ENCODE measurements at regions not wholly inside any gene's neighbourhood (a gene's known extent, or its start where the extent isn't known, plus 50 kb on each side); places are given as distances from the start of the nearest gene placed in this dataset.
"Not testable (repeated sequence)": the region's sequence is repeated elsewhere in the genome, so short reads cannot be mapped to it uniquely, and the experiment has no call there.

DNA sequence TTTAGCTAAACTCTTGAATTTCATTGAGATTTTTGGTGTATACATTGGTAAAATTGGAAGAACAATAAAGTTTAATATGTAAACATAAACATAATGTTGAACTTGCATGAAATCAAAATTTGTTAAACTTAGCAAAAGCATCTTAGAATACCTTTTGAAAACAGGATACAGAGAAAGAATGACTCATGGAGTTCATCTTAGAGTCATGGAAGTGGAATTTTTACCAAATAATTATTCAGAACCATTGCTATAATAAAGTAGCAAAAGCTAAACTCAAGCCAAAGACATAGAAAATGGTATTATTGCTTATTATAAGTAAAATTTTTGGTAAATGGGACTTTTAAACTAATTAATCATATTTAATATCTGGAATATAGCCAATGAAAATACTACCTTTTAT lies 841.6 kb upstream of the SLC39A10 start:
- H3K4me1 Mint-ChIP-seq (ENCODE audit: unreplicated experiment): no peaks in the 10 kb centered on the region
- no peaks in the 10 kb centered on the region for H3K9me3 Mint-ChIP-seq (ENCODE audit: unreplicated experiment)
- peaks cover 2% of the 10 kb centered on the region for H3K27me3 Mint-ChIP-seq (ENCODE audit: unreplicated experiment)
- H3K27ac Mint-ChIP-seq (ENCODE audit: unreplicated experiment): no peak overlapping the region
- TF ChIP-seq, protein P1, sequence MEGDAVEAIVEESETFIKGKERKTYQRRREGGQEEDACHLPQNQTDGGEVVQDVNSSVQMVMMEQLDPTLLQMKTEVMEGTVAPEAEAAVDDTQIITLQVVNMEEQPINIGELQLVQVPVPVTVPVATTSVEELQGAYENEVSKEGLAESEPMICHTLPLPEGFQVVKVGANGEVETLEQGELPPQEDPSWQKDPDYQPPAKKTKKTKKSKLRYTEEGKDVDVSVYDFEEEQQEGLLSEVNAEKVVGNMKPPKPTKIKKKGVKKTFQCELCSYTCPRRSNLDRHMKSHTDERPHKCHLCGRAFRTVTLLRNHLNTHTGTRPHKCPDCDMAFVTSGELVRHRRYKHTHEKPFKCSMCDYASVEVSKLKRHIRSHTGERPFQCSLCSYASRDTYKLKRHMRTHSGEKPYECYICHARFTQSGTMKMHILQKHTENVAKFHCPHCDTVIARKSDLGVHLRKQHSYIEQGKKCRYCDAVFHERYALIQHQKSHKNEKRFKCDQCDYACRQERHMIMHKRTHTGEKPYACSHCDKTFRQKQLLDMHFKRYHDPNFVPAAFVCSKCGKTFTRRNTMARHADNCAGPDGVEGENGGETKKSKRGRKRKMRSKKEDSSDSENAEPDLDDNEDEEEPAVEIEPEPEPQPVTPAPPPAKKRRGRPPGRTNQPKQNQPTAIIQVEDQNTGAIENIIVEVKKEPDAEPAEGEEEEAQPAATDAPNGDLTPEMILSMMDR (IDR thresholded peaks at IDR 0.05): no peak
- DNase-seq (ENCODE audit: extremely low spot score, unreplicated experiment): no peak
- no peaks in the 10 kb centered on the region for H3K36me3 Mint-ChIP-seq (ENCODE audit: unreplicated experiment)
- H3K4me3 Mint-ChIP-seq (ENCODE audit: unreplicated experiment): no peak overlapping the region

DNA sequence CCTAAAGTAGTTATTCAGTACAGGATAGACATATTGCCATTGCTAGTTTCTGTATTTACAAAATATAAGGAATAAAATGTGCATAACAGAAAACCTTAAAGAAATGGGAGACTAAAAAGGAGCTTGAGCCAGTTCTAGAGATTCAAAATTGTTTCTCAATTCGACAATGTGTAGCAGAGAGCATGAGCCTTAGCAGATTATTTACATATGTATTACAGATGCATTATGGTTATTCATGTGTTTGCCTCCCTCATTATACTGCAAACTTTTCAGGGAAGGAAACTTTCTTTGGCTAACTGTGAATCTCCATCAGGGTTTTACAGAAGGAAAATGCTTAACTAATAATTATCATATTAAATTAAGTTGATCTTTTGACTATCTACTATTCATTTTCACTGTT lies 854.4 kb upstream of the SLC39A10 start:
- H3K4me3 Mint-ChIP-seq (ENCODE audit: unreplicated experiment): no peak overlapping the region
- no peaks in the 10 kb centered on the region for H3K9me3 Mint-ChIP-seq (ENCODE audit: unreplicated experiment)
- no peak for DNase-seq (ENCODE audit: extremely low spot score, unreplicated experiment)
- H3K27me3 Mint-ChIP-seq (ENCODE audit: unreplicated experiment): no peaks in the 10 kb centered on the region
- H3K4me1 Mint-ChIP-seq (ENCODE audit: unreplicated experiment): no peaks in the 10 kb centered on the region
- TF ChIP-seq, protein P1 (IDR thresholded peaks at IDR 0.05): no peak
- H3K36me3 Mint-ChIP-seq (ENCODE audit: unreplicated experiment): no peaks in the 10 kb centered on the region
- H3K27ac Mint-ChIP-seq (ENCODE audit: unreplicated experiment): no peak overlapping the region

DNA sequence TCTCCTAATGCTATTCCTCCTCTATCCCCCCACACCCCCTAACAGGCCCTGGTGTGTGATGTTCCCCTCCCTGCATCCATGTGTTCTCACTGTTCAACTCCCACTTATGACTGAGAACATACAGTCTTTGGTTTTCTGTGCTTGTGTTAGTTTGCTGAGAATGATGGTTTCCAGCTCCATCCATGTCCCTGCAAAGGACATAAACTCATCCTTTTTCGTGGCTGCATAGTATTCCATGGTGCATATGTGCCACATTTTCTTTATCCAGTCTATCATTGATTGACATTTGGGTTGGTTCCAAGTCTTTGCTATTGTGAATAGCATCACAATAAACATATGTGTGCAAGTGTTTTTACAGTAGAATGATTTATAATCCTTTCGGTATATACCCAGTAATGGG lies 870.0 kb upstream of the SLC39A10 start:
- not testable (repeated sequence) for DNase-seq (ENCODE audit: extremely low spot score, unreplicated experiment); H3K36me3 Mint-ChIP-seq (ENCODE audit: unreplicated experiment); H3K9me3 Mint-ChIP-seq (ENCODE audit: unreplicated experiment); H3K4me1 Mint-ChIP-seq (ENCODE audit: unreplicated experiment); H3K27me3 Mint-ChIP-seq (ENCODE audit: unreplicated experiment); H3K27ac Mint-ChIP-seq (ENCODE audit: unreplicated experiment); H3K4me3 Mint-ChIP-seq (ENCODE audit: unreplicated experiment)

DNA sequence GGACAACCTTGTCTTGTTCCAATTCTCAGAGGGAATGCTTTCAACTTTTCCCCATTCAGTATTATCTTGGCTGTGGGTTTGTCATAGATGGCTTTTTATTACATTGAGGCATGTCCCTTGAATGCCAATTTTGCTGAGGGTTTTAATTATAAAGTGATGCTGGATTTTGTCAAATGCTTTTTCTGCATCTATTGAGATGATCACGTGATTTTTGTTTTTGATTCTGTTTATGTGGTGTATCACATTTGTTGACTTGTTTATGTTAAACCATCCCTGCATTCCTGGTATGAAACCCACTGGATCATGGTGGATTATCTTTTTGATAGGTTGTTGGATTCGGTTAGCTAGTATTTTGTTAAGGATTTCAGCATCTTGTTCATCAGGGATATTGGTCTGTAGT lies 885.6 kb upstream of the SLC39A10 start:
- H3K27me3 Mint-ChIP-seq (ENCODE audit: unreplicated experiment); DNase-seq (ENCODE audit: extremely low spot score, unreplicated experiment); H3K36me3 Mint-ChIP-seq (ENCODE audit: unreplicated experiment); H3K4me1 Mint-ChIP-seq (ENCODE audit: unreplicated experiment); H3K27ac Mint-ChIP-seq (ENCODE audit: unreplicated experiment); H3K4me3 Mint-ChIP-seq (ENCODE audit: unreplicated experiment): not testable (repeated sequence)
- peaks cover 14% of the 10 kb centered on the region for H3K9me3 Mint-ChIP-seq (ENCODE audit: unreplicated experiment)

DNA sequence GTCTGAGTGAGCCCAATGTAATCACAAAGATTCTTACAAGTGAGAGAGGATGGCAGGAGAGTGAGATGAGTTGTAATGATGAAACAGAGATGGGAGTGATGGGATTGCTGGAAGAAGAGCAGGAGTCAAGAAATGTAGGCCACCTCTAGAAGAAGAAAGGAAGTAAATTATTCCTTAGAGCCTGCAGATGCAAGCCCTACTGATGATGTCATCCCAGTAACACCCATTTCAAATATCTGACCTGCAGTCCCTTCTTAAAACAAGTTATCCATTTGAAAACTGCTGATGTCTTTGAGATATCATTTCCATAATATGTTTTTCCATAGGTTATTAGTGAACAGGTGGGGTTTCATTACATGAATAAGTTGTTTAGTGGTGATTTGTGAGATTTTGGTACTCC lies 888.0 kb upstream of the SLC39A10 start:
- no peak overlapping the region for H3K27ac Mint-ChIP-seq (ENCODE audit: unreplicated experiment)
- no peak for DNase-seq (ENCODE audit: extremely low spot score, unreplicated experiment)
- H3K36me3 Mint-ChIP-seq (ENCODE audit: unreplicated experiment): no peaks in the 10 kb centered on the region
- no peak overlapping the region for H3K4me3 Mint-ChIP-seq (ENCODE audit: unreplicated experiment)
- peaks cover 14% of the 10 kb centered on the region for H3K9me3 Mint-ChIP-seq (ENCODE audit: unreplicated experiment)
- H3K4me1 Mint-ChIP-seq (ENCODE audit: unreplicated experiment): no peaks in the 10 kb centered on the region
- TF ChIP-seq, protein P1 (IDR thresholded peaks at IDR 0.05): no peak
- H3K27me3 Mint-ChIP-seq (ENCODE audit: unreplicated experiment): no peaks in the 10 kb centered on the region

DNA sequence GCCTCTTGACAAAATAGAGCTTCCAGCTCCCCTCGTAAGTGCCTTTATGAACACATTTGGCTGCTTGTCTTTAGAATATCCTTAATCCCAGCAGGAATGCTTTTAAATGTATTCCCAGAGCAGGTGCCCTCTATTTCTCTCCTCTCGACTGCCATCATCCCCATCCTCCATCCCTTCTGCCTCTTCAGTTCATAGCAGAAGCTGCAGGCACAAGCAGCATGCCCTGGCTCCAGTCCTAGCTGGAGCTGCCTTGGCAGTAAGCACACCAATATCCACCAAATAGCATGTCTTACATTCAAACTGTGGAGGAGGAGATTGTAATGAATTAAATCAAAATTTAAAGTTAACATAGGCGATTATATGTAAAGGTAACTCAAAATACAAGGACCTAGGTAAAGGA lies 891.3 kb upstream of the SLC39A10 start:
- no peak overlapping the region for H3K27ac Mint-ChIP-seq (ENCODE audit: unreplicated experiment)
- H3K27me3 Mint-ChIP-seq (ENCODE audit: unreplicated experiment): no peaks in the 10 kb centered on the region
- no peak for DNase-seq (ENCODE audit: extremely low spot score, unreplicated experiment)
- TF ChIP-seq, protein P1 (IDR thresholded peaks at IDR 0.05): no peak
- no peaks in the 10 kb centered on the region for H3K4me1 Mint-ChIP-seq (ENCODE audit: unreplicated experiment)
- no peak overlapping the region for H3K4me3 Mint-ChIP-seq (ENCODE audit: unreplicated experiment)
- H3K36me3 Mint-ChIP-seq (ENCODE audit: unreplicated experiment): no peaks in the 10 kb centered on the region
- H3K9me3 Mint-ChIP-seq (ENCODE audit: unreplicated experiment): peaks cover 1% of the 10 kb centered on the region

Data from osteocyte (in vitro differentiated cells).